HEK293 (cell line): ENCODE measurements at regions not wholly inside any gene's neighbourhood (a gene's known extent, or its start where the extent isn't known, plus 50 kb on each side); places are given as distances from the start of the nearest gene placed in this dataset.

Experiments
- KLF10 ChIP-seq: fragments of 450-650 bp; IDR thresholded peaks from 2 replicates; pipeline ENCODE4 v1.5.1; 2018; ENCODE audit warnings: missing biosample characterization, mild to moderate bottlenecking, missing genetic modification characterization
- KLF7 ChIP-seq: fragments of 450-650 bp; formaldehyde crosslinking; IDR thresholded peaks from 2 replicates; pipeline ENCODE4 v1.5.1; 2016; ENCODE audit warnings: missing biosample characterization, missing genetic modification characterization, borderline replicate concordance
- MEIS1 ChIP-seq: sonication (generic); formaldehyde crosslinking; IDR thresholded peaks from 2 replicates; pipeline ENCODE4 v1.8.1; 2022; ENCODE audit warnings: missing genetic modification reagents, mild to moderate bottlenecking, borderline replicate concordance
- YY2 ChIP-seq: fragments of 450-650 bp; formaldehyde crosslinking; IDR thresholded peaks from 2 replicates; pipeline ENCODE4 v1.5.1; 2016; ENCODE audit warnings: missing biosample characterization, missing genetic modification characterization
- ZNF416 ChIP-seq: fragments of 450-650 bp; formaldehyde crosslinking; IDR thresholded peaks from 2 replicates; pipeline ENCODE4 v1.5.1; 2016; ENCODE audit warnings: missing biosample characterization, missing genetic modification characterization
- TF ChIP-seq, protein P1 (sequence below): fragments of 450-650 bp; formaldehyde crosslinking; IDR thresholded peaks from 2 replicates; pipeline ENCODE4 v1.5.1; 2016; ENCODE audit warnings: missing biosample characterization, missing genetic modification characterization

- no peak for TF ChIP-seq KLF7 (tag by site-specific recombination)
- no peak for TF ChIP-seq YY2
- TF ChIP-seq ZNF416 (tag by site-specific recombination): no peak
- TF ChIP-seq, protein P1, sequence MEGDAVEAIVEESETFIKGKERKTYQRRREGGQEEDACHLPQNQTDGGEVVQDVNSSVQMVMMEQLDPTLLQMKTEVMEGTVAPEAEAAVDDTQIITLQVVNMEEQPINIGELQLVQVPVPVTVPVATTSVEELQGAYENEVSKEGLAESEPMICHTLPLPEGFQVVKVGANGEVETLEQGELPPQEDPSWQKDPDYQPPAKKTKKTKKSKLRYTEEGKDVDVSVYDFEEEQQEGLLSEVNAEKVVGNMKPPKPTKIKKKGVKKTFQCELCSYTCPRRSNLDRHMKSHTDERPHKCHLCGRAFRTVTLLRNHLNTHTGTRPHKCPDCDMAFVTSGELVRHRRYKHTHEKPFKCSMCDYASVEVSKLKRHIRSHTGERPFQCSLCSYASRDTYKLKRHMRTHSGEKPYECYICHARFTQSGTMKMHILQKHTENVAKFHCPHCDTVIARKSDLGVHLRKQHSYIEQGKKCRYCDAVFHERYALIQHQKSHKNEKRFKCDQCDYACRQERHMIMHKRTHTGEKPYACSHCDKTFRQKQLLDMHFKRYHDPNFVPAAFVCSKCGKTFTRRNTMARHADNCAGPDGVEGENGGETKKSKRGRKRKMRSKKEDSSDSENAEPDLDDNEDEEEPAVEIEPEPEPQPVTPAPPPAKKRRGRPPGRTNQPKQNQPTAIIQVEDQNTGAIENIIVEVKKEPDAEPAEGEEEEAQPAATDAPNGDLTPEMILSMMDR (tag by site-specific recombination): no peak
- TF ChIP-seq MEIS1 (CRISPR knock-in tag): no peak
- no peak for TF ChIP-seq KLF10 (tag by site-specific recombination)
Measured at GRCh38 chr1:242745079-242745478, 220.6 kb upstream of the PLD5 start.
